Stimulated activated naive CD8-positive, alpha-beta T cell treated with anti-CD3 and anti-CD28 coated beads, Interleukin-15, Interleukin-2, amounts not matched to agents 100 ng/mL and 50 ng/mL, for 24 hours (primary cell): ENCODE measurements at regions not wholly inside any gene's neighbourhood (a gene's known extent, or its start where the extent isn't known, plus 50 kb on each side); places are given as distances from the start of the nearest gene placed in this dataset.
A peak's percentile ranks its signal among the peaks of the same experiment; 100 is the strongest.
"Not testable (repeated sequence)": the region's sequence is repeated elsewhere in the genome, so short reads cannot be mapped to it uniquely, and the experiment has no call there.

ENCODE experiments used
- H3K27ac Mint-ChIP-seq: one replicate; pipeline ENCODE4 v1.8.0; 2021; ENCODE audit warnings: mild to moderate bottlenecking, mixed read lengths
- H3K27me3 Mint-ChIP-seq: one replicate; pipeline ENCODE4 v1.8.0; 2021; ENCODE audit warnings: mixed read lengths
- H3K36me3 Mint-ChIP-seq: one replicate; pipeline ENCODE4 v1.8.0; 2021; ENCODE audit warnings: low read depth, mixed read lengths
- H3K4me1 Mint-ChIP-seq: one replicate; pipeline ENCODE4 v1.8.0; 2021; ENCODE audit warnings: low read depth, mixed read lengths
- H3K4me3 Mint-ChIP-seq: one replicate; pipeline ENCODE4 v1.8.0; 2021; ENCODE audit warnings: mild to moderate bottlenecking, mixed read lengths
- H3K9me3 Mint-ChIP-seq: one replicate; pipeline ENCODE4 v1.8.0; 2021; ENCODE audit warnings: mixed read lengths

GRCh38 chr16:10261526-10261925, 79.3 kb upstream of the GRIN2A start:
- peaks cover 22% of the 10 kb centered on the region for H3K4me1 Mint-ChIP-seq
- H3K27me3 Mint-ChIP-seq, H3K27ac Mint-ChIP-seq, H3K4me3 Mint-ChIP-seq, H3K36me3 Mint-ChIP-seq, H3K9me3 Mint-ChIP-seq: not testable (repeated sequence)

- no peaks in the 10 kb centered on the region for H3K27me3 Mint-ChIP-seq
- H3K4me1 Mint-ChIP-seq = peaks cover 21% of the 10 kb centered on the region
- H3K27ac Mint-ChIP-seq = no peak overlapping the region
- no peak overlapping the region for H3K4me3 Mint-ChIP-seq
- H3K9me3 Mint-ChIP-seq = no peaks in the 10 kb centered on the region
- H3K36me3 Mint-ChIP-seq = no peaks in the 10 kb centered on the region
Observed at GRCh38 chr16:10262377-10263132, 80.3 kb upstream of the GRIN2A start.

- Mint-ChIP-seq H3K27ac (peak overlapping the region; percentile 57), H3K4me3 (no peak overlapping the region), H3K36me3 (no peaks in the 10 kb centered on the region), H3K9me3 (no peaks in the 10 kb centered on the region), H3K4me1 (peaks cover 15% of the 10 kb centered on the region), H3K27me3 (no peaks in the 10 kb centered on the region)
Observed at GRCh38 chr16:10265770-10266615, 83.8 kb upstream of the GRIN2A start.

- Mint-ChIP-seq H3K36me3 (no peaks in the 10 kb centered on the region), H3K27ac (peak overlapping the region; percentile 65), H3K9me3 (no peaks in the 10 kb centered on the region), H3K4me1 (peaks cover 15% of the 10 kb centered on the region), H3K27me3 (no peaks in the 10 kb centered on the region), H3K4me3 (no peak overlapping the region)
Observed at GRCh38 chr16:10266809-10267208, 84.6 kb upstream of the GRIN2A start.

- Mint-ChIP-seq H3K4me1 (peaks cover 15% of the 10 kb centered on the region), H3K27me3 (no peaks in the 10 kb centered on the region), H3K9me3 (peaks cover 5% of the 10 kb centered on the region), H3K4me3 (no peak overlapping the region), H3K36me3 (no peaks in the 10 kb centered on the region), H3K27ac (no peak overlapping the region)
Observed at GRCh38 chr16:10269632-10270031, 87.4 kb upstream of the GRIN2A start.

GRCh38 chr16:10272250-10272854, 90.1 kb upstream of the GRIN2A start:
- not testable (repeated sequence) for H3K9me3 Mint-ChIP-seq, H3K27ac Mint-ChIP-seq, H3K4me3 Mint-ChIP-seq, H3K27me3 Mint-ChIP-seq, H3K36me3 Mint-ChIP-seq
- peaks cover 12% of the 10 kb centered on the region for H3K4me1 Mint-ChIP-seq

GRCh38 chr16:10275214-10275996, 93.2 kb upstream of the GRIN2A start:
- H3K9me3 Mint-ChIP-seq = peaks cover 15% of the 10 kb centered on the region
- H3K36me3 Mint-ChIP-seq, H3K4me3 Mint-ChIP-seq, H3K27me3 Mint-ChIP-seq: not testable (repeated sequence)
- H3K27ac Mint-ChIP-seq = peak overlapping the region; percentile 49
- peaks cover 12% of the 10 kb centered on the region for H3K4me1 Mint-ChIP-seq

- H3K36me3 Mint-ChIP-seq = no peaks in the 10 kb centered on the region
- peaks cover 12% of the 10 kb centered on the region for H3K4me1 Mint-ChIP-seq
- peaks cover 14% of the 10 kb centered on the region for H3K9me3 Mint-ChIP-seq
- no peak overlapping the region for H3K4me3 Mint-ChIP-seq
- H3K27me3 Mint-ChIP-seq = no peaks in the 10 kb centered on the region
- H3K27ac Mint-ChIP-seq = no peak overlapping the region
Observed at GRCh38 chr16:10277597-10277996, 95.4 kb upstream of the GRIN2A start.

- Mint-ChIP-seq H3K27me3 (no peaks in the 10 kb centered on the region), H3K27ac (no peak overlapping the region)
Observed at GRCh38 chr16:10280262-10281170, 98.3 kb upstream of the GRIN2A start.

GRCh38 chr16:10282367-10282766, 100.1 kb upstream of the GRIN2A start:
- no peaks in the 10 kb centered on the region for H3K27me3 Mint-ChIP-seq
- no peak overlapping the region for H3K27ac Mint-ChIP-seq
- H3K4me3 Mint-ChIP-seq = no peak overlapping the region
- peaks cover 8% of the 10 kb centered on the region for H3K9me3 Mint-ChIP-seq
- no peaks in the 10 kb centered on the region for H3K36me3 Mint-ChIP-seq
- no peaks in the 10 kb centered on the region for H3K4me1 Mint-ChIP-seq

More at GRCh38 chr16:10280262-10281170, 98.3 kb upstream of the GRIN2A start:
- H3K36me3 Mint-ChIP-seq = no peaks in the 10 kb centered on the region
- H3K9me3 Mint-ChIP-seq = peaks cover 8% of the 10 kb centered on the region
- H3K4me3 Mint-ChIP-seq = no peak overlapping the region
- peaks cover 11% of the 10 kb centered on the region for H3K4me1 Mint-ChIP-seq

GRCh38 chr16:10283246-10283645, 101.0 kb upstream of the GRIN2A start:
- not testable (repeated sequence) for H3K4me3 Mint-ChIP-seq, H3K27me3 Mint-ChIP-seq

GRCh38 chr16:10290467-10291105, 95.3 kb upstream of the ATF7IP2 start:
- H3K36me3 Mint-ChIP-seq = peaks cover 10% of the 10 kb centered on the region
- H3K4me1 Mint-ChIP-seq, H3K4me3 Mint-ChIP-seq, H3K27ac Mint-ChIP-seq, H3K27me3 Mint-ChIP-seq: not testable (repeated sequence)
- H3K9me3 Mint-ChIP-seq = peaks cover 19% of the 10 kb centered on the region

More at GRCh38 chr16:10283246-10283645, 101.0 kb upstream of the GRIN2A start:
- H3K9me3 Mint-ChIP-seq, H3K36me3 Mint-ChIP-seq, H3K4me1 Mint-ChIP-seq, H3K27ac Mint-ChIP-seq: not testable (repeated sequence)

GRCh38 chr16:10292197-10292596, 93.7 kb upstream of the ATF7IP2 start:
- not testable (repeated sequence) for H3K27me3 Mint-ChIP-seq, H3K4me1 Mint-ChIP-seq, H3K4me3 Mint-ChIP-seq, H3K27ac Mint-ChIP-seq
- Mint-ChIP-seq H3K36me3 (peaks cover 10% of the 10 kb centered on the region), H3K9me3 (peaks cover 19% of the 10 kb centered on the region)
